NT2/D1 (cell line): ENCODE measurements at regions not wholly inside any gene's neighbourhood (a gene's known extent, or its start where the extent isn't known, plus 50 kb on each side); places are given as distances from the start of the nearest gene placed in this dataset.

Source experiments
- SUZ12 ChIP-seq: IDR thresholded peaks from 2 replicates; pipeline ENCODE4 v1.6.1; 2011; ENCODE audit not compliant: insufficient read length, insufficient read depth; ENCODE audit errors: extremely low read depth
- YY1 ChIP-seq: IDR thresholded peaks from 2 replicates; pipeline ENCODE4 v1.6.1; 2011; ENCODE audit not compliant: insufficient read length, insufficient read depth
- ZNF274 ChIP-seq: IDR thresholded peaks from 2 replicates; pipeline ENCODE4 v1.6.1; 2011; ENCODE audit warnings: mild to moderate bottlenecking, low read depth, low read length

- TF ChIP-seq SUZ12, result no peak
- no peak for TF ChIP-seq ZNF274
- TF ChIP-seq YY1, result no peak
These were observed 605.3 kb upstream of the B3GALT2 start for GRCh38 chr1:193791746-193792145.
